SK-MEL-5 (cell line): ENCODE measurements at regions not wholly inside any gene's neighbourhood (a gene's known extent, or its start where the extent isn't known, plus 50 kb on each side); places are given as distances from the start of the nearest gene placed in this dataset.

Experiments
- DNase-seq: peaks from one replicate; pipeline ENCODE4 v3.0.0-alpha.2; 2016; ENCODE audit warnings: low read depth, low spot score
- in situ Hi-C: cut with HindIII; loops from 2 replicates; pipeline ENCODE4 v1.10.0; 2016; ENCODE audit warnings: low sequenced_read_pairs, high pct_unique_total_duplicates, low pct_unique_long_range_greater_than_20kb

DNA sequence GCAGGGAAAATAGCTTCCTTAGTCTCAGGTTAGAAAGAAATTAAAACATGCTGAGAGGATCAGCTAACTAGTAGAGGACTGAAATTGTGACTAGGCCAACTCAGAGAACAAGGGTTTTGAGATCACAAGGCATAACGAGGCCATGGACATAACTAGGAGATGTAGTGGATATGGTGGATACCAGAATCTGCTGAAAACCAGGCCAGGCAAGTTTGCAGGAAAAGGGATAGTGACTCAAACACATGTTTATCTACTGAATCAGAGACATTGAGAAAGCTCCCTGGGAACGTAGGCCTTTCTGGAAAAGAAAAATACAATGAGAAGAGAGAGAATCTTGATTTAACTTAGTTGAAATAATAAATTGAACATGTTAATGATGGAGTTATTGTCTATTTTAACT is 326.5 kb upstream of the GBE1 start:
- DNase-seq: no peak

DNA sequence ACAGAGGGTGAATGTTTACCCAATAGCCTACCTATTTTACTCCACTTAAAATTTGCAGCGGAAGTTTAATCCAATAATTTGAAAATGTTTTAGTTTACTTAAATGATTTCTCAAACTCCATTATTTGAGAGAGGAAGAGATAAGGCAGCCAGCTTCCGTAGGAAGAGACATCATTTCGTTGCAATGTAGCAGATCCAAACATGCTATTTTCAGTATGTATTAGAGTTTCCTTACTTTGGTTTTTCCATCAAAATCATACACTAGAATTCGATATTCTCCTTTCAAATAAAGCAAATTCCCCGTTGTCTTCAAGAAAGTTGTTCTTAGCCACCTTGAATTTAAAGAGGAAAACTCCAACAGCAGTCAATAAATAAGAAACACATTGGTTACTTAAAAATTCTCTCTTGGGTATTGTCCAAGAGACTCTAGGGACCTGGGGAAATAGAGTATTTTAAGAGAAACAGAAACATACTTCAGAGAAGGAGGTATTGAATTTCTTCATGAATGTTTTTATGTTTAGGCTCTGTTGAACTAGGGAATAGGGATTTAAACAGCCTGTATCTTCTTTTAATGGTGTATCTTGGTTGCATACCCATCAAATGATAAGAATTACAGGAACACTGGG is 324.5 kb upstream of the GBE1 start:
- in situ Hi-C loops: no loop called here
- DNase-seq: no peak

More for the DNA sequence above, 326.5 kb upstream of the GBE1 start:
- in situ Hi-C loops: no loop called here

DNA sequence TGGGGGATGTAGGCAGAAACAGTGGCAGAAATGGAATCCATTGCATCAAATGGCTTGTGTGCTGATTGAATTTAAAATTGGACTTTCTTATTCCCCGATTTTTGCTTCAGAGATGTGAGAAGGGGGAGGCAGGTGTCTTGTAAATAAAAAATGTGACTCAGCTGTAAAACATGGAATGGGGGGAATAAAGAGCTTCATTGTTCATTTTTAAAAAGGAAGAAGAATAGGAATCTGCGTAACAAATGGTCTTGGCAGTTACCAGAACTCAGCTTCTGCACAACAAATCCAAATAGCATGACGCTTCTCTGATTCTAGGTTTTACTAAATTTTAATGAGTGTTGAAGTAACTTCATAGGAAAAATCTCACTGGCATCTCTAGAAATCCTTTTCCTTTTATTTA is 323.9 kb upstream of the GBE1 start:
- no peak for DNase-seq
- in situ Hi-C loops: no loop called here

DNA sequence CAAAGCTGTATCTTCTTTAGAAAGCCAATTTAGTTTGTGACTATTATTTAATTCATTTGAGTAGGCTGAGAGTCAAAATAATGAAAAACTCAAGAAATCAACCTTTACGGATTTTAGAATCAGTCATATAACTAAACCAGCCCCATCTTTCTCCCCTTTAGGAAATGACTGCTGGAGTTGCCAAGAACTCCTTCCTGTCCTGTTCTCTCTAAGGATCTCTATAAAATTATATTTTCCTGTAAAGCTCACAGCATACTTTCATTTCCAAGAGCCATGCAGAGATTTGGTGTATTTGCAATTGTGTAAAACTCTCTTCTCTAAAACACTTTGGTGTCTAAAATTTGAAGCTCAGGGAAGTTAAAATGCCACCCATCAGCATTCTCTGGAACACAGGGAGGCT is 323.4 kb upstream of the GBE1 start:
- in situ Hi-C loops: no loop called here

DNA sequence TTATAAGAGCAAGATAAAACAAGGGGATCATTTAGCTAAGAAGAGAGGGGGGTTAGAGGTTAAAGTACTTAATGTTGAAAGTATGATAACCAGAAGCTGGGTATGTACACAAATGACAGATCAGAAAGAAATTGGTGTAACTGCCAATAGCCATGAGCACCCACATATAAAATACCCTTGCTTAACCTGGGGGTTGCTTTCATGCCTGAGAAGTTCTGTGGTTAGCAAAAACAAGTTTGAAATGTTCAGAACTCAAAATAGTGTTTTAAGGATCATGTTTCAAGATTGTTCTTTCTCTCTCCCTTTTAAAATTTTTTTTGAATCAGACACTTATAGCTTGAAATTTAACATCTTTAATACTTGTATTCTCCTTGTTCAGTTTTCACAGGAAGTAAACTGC is 321.4 kb upstream of the GBE1 start:
- in situ Hi-C loops: no loop called here
- DNase-seq: no peak

More for the DNA sequence above, 323.4 kb upstream of the GBE1 start:
- no peak for DNase-seq

DNA sequence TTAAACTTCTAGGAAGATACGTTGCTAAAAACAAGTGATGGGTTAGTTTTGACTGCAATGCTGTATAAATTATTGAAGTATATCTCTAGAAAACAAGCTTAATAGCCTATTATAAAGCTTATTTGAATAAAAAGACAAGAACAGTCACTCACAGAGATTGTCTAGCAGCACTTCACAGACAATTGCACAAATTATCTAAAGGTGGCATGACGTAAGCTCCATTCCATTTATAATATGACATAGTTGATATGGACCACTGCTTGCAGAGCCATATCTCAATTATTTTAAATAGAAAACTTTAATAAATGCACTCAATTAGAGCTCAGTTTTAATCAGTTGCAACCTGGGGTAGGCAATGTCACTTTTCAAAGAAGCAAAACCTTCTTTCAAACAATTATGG is 319.9 kb upstream of the GBE1 start:
- in situ Hi-C loops: no loop called here
- DNase-seq: no peak

DNA sequence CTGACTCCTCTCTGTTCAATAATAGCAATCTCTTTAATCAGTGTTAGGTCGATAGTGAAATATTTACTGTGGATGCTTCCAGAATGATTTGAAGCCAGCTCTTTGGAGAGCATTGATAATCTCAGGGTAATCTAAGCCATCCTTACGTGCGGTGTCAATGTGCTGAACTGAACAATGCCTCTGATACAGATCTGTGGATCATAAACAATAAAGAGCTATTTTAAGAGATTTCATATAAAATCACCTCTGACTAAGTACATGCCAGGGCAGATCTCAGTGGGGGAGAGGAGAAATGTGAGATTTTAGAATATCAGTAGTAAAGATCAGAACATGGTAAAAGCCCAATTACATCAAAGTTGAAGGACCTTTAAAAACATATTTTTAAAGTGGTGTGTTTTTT is 319.3 kb upstream of the GBE1 start:
- in situ Hi-C loops: no loop called here
- DNase-seq: no peak

DNA sequence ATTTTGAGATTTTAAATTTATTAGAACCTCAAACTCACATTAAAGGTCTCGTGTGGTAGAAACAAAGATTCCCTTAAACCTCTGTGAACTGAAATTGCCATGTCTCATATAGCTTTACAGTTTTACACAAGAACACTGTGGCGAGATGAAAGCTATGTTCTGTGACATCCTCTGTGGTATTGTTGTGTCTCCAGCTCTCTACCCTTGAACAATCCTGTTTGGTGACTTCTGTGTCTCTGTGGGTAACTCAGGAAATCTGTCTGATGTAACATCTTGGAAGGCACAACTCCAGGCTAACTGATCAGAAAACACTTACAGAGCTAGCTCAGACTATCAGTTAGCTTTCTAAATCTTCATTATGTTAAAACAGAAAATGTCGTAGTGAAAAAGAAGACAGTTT is 318.8 kb upstream of the GBE1 start:
- no peak for DNase-seq
- in situ Hi-C loops: no loop called here

DNA sequence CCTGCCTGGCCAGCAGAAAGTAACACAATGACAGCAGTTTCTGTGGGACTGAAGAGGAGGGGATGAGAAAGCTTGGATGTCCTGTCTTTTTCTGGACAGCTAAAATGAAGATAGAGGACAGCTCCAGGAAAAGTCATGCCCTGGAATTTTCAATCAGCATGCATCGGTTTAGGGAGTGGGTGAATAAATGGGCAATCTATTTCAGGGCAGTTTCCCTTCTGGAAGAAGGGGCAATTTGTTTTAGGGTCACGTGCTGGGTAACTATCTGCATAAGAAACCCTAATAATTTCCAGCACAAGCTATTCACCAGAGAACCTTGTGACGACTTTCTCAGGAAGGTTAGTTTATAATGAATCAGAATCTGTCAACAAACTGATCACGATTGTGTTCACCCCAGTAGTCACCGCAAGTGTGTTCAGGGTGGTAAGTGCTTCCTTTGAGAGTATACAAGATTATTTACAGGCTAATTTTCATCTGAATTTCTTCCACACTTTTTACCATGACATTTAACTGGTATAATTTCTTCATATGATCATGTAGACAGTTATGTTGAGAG is 318.0 kb upstream of the GBE1 start:
- in situ Hi-C loops: no loop called here
- DNase-seq: no peak

DNA sequence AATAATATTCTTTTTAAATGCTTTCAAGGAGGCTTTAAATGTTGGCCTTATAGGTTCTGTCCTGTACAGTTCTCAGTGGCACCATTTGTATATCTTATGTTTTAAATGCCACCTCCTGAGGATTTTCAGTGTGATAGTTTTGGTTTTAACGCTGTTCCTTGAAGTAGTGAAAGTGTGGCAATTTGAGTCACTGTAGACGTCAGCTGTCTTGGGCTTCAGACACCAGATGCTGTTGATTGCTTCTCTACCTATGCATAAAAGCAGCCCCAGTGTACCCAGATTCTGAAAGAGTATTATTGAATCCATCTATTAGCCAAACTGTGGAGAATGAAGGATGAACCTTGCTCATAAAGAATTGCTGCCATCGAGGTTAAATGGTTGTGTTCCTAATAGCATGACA is 316.8 kb upstream of the GBE1 start:
- DNase-seq: no peak
- in situ Hi-C loops: no loop called here

DNA sequence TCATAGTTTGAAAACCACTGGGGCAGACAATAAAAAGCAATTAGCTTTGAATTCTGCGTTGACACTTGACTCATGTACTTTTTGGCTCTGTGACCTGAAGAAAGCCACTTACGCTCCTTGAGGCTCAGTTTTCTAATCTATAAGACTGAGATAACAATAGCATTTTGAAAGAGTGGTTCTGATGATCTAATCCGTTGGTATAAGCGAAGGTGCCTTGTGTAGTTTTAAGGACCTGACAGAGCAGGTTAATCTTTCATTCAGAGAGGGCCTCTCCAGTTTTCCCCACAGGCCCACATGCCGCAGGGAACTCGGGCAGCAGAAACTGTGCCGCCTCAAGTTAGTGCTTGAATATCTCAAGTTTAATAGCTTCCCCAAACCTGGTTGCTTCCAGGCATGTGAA is 306.0 kb upstream of the GBE1 start:
- DNase-seq: no peak
- in situ Hi-C loops: no loop called here

DNA sequence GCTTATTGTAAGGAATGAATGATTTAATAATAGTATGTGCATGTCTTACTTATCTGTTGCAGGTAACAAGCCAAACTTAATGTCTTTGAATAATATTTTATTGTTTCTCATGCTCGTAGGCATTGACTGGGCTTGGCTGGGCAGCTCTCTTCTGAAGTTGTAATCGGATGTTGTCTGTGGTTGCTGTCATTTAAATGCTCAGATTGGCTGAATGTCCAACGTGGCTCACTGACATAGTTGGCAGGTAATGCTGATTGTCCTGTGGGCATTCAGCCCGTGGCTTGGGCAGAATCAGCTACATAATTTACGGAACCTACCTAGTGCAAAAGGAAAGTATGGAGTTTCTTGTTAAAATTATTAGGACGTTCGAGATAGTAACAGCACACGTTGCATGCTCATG is 297.4 kb upstream of the GBE1 start:
- in situ Hi-C loops: no loop called here
- no peak for DNase-seq

DNA sequence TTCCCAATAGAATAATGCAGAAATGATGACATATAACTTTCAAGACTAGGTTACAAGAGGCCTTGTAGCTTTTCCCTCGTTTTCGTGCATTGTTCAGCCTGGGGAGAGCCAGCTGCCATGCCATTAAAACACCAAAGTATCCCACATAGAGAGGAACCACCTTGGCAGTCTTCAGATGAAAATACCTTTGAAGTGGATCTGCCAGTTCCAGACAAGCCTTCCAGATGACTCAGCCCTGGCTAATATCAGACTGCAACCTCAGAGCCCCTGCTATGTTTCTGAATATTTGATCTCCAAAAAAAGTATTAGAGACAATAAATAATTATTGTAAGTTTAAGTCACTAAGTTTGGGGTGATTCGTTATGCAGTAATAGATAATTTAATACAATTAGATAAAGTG is 294.3 kb upstream of the GBE1 start:
- DNase-seq: no peak
- in situ Hi-C loops: no loop called here

DNA sequence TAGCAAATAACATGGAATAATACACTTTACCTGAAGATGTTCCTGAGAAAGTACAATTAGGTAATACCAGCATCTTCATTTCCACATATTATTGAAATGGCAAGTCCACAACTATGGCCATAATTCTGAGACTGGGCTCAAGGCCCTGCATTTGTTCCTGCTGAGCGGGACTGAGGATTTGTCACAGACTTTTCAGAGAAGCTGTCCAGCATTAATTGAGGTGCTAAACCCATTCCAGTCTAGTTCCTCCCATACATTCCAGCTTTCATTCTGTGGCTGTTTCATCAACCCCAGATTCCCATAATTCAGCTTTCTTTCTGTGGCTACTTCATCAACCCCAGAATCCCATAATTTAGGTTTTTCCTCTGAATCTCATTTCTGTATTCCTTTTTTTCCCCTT is 293.4 kb upstream of the GBE1 start:
- DNase-seq: no peak
- in situ Hi-C loops: no loop called here

DNA sequence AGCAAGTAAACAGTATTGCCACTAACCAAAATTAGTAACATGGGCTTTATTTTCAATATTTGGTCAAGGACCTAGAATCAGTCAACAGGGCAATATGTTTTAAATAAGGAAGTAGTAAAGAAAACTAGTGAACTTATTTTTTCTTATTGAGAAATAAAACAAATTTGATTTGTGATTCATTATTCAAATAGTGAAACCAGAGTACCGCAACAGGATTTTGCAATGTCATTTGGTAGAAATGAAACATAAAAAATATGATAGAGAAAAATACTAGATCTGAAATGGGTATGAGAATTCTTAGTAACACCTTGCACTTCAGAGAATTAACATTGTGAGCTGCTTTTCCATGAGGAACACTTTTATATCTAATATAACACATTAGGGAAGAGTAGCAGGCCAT is 291.8 kb upstream of the GBE1 start:
- in situ Hi-C loops: no loop called here
- no peak for DNase-seq

DNA sequence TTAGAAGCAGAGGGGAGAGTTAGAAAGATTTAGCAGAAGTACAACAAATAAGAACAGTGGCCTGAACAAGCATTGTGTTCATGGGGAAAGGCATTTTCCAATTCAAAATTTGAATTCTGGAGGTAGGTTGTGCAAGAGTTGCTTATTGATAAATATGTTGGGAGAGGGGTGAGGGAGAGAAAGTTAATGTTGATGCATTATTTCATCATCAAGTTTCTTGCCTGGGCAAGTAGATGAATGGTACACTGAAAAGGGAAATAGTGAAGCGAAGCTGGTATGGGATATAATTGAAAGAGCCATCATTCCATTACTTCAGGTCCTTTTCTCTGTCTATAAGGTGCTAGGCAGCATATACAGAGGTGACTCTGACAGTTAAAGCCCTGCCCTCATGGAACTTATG is 288.9 kb upstream of the GBE1 start:
- DNase-seq: no peak
- in situ Hi-C loops: no loop called here

DNA sequence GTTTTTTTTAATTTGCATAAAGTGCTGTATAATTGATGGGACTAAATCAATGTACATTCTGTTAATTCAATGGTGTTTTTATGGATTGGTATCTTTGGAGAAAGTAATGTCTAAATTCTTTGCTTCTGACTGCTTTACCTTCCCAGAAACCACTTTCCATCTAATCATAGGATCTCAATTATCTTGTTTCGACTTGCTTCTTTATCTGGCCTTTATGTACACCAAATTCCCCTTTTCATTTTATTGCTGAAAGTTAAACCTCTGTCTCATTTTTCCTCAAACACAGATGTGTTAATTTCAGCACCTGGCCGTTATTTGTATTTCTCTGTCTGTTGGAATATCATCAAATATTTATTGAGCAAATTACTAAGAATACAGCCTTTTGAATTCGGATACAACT is 287.3 kb upstream of the GBE1 start:
- in situ Hi-C loops: no loop called here

DNA sequence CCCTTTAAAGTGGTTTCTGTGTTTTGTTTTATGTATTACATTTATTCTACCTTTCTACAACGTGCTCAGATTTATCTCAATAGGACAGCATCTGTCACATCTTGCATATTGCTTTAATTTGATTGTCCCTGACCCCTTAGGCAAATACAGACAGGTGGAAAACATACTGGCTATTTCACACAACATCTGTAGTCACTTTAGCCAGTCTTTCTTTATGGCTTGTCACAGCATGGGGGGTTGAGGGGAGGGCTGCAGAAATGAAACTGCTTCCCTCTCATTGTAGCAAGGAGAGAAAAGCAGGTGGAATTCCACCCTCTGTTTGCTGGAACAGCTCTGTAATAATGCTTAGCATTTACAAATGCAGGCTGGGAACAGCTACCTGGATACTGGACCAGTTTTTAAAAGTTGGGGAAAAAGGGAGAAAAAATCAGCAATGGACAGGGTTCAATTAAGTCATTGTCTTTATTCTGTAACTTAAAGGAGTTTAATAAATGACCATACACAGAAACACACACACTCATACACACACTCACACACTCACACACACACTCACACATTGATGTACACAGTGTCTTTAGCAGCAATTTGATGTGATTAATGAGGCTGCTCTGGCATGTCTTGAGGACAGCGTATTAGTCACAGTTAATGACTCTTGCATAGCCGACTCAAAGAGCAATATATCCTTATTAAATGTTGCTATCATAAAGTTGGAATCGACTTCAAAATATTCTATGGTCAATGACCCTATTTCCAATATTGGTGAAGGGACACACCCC is 283.7 kb upstream of the GBE1 start:
- in situ Hi-C loops: no loop called here
- no peak for DNase-seq

More for the DNA sequence above, 287.3 kb upstream of the GBE1 start:
- no peak for DNase-seq

DNA sequence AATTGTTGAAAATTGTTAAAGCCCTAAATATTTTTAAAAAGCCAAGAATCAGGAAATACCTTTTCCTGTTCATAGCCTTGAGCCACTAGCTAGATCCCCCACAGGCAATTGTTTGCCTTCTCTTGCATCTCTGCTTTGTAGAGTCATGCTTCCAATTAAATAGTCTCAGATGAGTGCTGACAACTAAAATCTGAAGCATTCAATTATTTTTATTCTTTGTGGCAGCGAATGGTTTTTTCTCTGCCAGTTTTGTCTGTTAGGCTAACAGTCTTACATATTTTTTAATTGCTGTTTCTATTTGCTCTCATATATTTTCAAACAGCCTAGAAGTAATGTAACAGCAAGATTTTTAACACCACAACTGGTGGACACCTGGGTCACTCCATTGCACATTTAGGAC is 277.1 kb upstream of the GBE1 start:
- in situ Hi-C loops: no loop called here
- DNase-seq: no peak
